ENCODE measurements at regions not wholly inside any gene's neighbourhood (a gene's known extent, or its start where the extent isn't known, plus 50 kb on each side); places are given as distances from the start of the nearest gene placed in this dataset.
A peak's percentile ranks its signal among the peaks of the same experiment; 100 is the strongest.

DNA sequence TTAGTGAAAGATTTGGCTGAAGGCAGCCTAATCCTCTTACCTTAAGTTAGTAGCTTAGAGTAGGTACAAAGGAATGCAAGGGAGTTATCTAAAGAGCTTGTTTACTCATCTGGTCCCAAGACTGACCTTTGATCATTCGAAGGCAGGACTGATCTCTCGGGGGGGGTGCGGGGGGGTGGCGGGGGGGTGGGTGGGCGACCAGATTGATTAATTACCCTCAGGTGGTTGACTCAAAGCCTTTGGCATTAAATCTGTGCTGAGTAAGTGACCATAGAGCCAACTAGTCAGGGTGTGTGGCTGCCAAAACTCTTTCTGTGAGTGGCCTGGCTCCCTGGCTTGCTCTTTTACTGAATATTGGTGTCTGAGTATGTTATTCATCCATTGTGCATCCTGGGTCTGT is 731.9 kb upstream of the FBXO33 start:
- ATAC-seq (no peak), DNase-seq (no peak)
- no peaks in the 10 kb centered on the region for H3K4me1 ChIP-seq (ENCODE audit: low read depth)
- peaks cover 17% of the 10 kb centered on the region for H3K9me3 ChIP-seq
- no peak overlapping the region for H3K4me3 ChIP-seq
- intact Hi-C loops (cut with DNase I, micrococcal nuclease): no loop called here
- TF ChIP-seq, protein P1, sequence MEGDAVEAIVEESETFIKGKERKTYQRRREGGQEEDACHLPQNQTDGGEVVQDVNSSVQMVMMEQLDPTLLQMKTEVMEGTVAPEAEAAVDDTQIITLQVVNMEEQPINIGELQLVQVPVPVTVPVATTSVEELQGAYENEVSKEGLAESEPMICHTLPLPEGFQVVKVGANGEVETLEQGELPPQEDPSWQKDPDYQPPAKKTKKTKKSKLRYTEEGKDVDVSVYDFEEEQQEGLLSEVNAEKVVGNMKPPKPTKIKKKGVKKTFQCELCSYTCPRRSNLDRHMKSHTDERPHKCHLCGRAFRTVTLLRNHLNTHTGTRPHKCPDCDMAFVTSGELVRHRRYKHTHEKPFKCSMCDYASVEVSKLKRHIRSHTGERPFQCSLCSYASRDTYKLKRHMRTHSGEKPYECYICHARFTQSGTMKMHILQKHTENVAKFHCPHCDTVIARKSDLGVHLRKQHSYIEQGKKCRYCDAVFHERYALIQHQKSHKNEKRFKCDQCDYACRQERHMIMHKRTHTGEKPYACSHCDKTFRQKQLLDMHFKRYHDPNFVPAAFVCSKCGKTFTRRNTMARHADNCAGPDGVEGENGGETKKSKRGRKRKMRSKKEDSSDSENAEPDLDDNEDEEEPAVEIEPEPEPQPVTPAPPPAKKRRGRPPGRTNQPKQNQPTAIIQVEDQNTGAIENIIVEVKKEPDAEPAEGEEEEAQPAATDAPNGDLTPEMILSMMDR (IDR thresholded peaks at IDR 0.05): no peak
- no peaks in the 10 kb centered on the region for H3K36me3 ChIP-seq (ENCODE audit: low read depth)

DNA sequence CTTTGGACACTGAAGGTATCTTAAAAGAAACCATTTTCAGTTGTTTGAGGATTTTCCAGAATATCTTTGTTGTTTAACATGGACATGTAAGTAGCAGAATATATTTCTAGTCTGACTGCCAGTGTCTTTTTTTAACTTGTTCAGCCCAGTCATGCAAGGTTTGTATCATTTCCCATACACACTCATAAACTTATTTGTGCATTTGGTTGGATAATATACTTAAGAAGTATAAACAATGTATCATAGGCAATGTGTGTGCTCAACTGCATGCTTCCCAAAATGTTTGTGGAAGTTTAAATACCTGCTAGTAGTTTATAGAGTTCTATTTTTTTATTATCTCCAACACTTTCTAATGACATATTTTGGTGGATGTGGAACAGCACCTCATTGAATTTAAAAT is 707.4 kb upstream of the FBXO33 start:
- H3K4me3 ChIP-seq: no peak overlapping the region
- no peak for ATAC-seq
- H3K9me3 ChIP-seq: peaks cover 5% of the 10 kb centered on the region
- no peaks in the 10 kb centered on the region for H3K4me1 ChIP-seq (ENCODE audit: low read depth)
- TF ChIP-seq, protein P1 (IDR thresholded peaks at IDR 0.05): no peak
- intact Hi-C loops (cut with DNase I, micrococcal nuclease): no loop called here
- no peaks in the 10 kb centered on the region for H3K36me3 ChIP-seq (ENCODE audit: low read depth)
- DNase-seq: no peak

DNA sequence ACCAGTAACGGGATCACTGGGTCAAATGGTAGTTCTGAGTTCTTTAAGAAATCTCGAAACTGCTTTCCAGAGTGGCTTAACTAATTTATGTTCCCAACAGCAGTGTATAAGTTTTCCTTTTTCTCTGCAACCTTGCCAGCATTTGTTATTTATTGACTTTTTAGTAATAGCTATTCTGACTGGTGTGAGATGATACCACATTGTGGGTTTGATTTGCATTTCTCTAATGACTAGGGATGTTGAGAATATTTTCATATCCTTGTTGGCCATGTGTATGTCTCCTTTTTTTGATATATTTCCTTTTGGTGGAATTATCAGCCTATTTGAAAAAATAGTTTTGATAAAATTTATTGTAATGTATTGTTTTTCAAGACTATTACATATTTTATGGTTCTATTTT is 701.2 kb upstream of the FBXO33 start:
- no peak for DNase-seq
- H3K4me1 ChIP-seq (ENCODE audit: low read depth): no peaks in the 10 kb centered on the region
- TF ChIP-seq, protein P1 (IDR thresholded peaks at IDR 0.05): no peak
- H3K36me3 ChIP-seq (ENCODE audit: low read depth): no peaks in the 10 kb centered on the region
- intact Hi-C loops (cut with DNase I, micrococcal nuclease): no loop called here
- peaks cover 5% of the 10 kb centered on the region for H3K9me3 ChIP-seq
- no peak for ATAC-seq
- H3K4me3 ChIP-seq: no peak overlapping the region

DNA sequence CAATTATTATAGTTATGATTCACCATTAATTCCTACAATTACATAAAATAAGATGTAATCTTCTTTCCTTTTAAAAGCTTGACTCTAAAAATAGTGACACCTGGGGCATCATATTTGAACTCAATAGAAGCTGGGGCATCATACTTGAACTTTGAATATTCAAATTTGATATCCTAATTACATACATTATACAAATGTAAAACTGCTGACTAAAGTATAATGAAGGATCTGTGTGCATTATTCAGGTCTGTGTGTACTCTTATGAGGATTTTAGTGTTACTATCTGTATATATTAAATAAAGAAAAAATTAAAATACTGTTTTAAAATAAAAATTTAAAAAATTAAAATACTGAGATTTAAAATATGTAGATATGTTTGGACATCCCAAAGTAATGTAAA is 696.9 kb upstream of the FBXO33 start:
- intact Hi-C loops (cut with DNase I, micrococcal nuclease): no loop called here
- TF ChIP-seq, protein P1 (IDR thresholded peaks at IDR 0.05): no peak
- no peaks in the 10 kb centered on the region for H3K4me1 ChIP-seq (ENCODE audit: low read depth)
- no peaks in the 10 kb centered on the region for H3K9me3 ChIP-seq
- ATAC-seq: no peak
- H3K4me3 ChIP-seq: no peak overlapping the region
- no peak for DNase-seq
- no peaks in the 10 kb centered on the region for H3K36me3 ChIP-seq (ENCODE audit: low read depth)

DNA sequence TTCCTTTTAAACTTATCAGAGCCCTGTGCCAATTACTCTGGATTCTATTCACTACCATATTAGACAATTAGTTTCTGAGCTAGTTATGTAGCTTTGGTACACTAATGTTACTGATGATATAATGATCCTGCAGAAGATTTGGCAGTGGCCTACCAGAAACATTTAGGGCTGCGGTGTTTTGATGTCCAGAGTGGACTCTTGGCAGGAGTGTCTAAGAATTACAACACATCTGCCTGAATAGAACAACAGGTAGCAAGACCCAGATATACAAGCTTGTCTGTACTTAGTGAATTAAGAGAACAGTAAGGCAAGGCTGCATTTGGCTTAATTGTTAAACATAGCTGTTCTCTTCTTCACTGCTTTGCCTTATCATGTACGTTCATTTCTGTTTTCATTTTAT is 691.6 kb upstream of the FBXO33 start:
- no peak for ATAC-seq
- Histone ChIP-seq H3K4me3 (no peak overlapping the region), H3K9me3 (no peaks in the 10 kb centered on the region), H3K36me3 (ENCODE audit: low read depth) (no peaks in the 10 kb centered on the region), H3K4me1 (ENCODE audit: low read depth) (no peaks in the 10 kb centered on the region)
- intact Hi-C loops (cut with DNase I, micrococcal nuclease): no loop called here
- TF ChIP-seq, protein P1 (IDR thresholded peaks at IDR 0.05): no peak
- DNase-seq: no peak

DNA sequence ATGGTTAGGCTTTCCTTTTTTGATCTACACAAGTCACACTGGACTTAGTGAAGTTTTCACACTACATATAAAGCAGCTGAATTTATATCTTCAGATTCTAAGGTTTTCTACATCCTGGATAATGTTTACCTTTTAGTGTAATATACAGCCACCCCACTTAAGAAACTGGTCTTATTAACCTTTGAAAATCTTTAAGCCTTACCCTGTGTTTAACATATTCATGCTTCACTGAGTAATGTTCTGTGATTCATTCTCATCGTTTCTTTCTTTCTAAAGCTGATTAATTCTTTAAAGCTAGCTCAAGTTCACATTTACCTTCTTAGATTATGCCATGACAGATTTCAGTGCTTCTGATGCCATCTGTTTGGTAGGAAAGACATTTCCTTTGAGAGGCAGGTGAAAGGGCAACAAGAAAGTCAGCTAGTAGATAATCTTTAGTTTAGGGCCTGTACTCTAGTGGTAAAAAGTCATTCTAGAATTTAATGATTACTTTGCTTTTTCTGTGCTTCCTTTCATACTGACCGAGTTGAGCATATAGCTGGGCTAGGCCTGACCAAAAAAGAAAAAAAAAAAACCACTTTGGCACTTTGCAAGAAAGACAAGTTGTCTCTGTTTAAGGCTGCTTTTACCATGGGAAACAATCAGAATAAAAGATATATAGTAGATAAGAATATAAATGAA is 690.9 kb upstream of the FBXO33 start:
- Histone ChIP-seq H3K36me3 (ENCODE audit: low read depth) (no peaks in the 10 kb centered on the region), H3K4me1 (ENCODE audit: low read depth) (no peaks in the 10 kb centered on the region), H3K9me3 (no peaks in the 10 kb centered on the region), H3K4me3 (no peak overlapping the region)
- intact Hi-C loops (cut with DNase I, micrococcal nuclease): no loop called here
- TF ChIP-seq, protein P1 (IDR thresholded peaks at IDR 0.05): no peak
- DNase-seq (no peak), ATAC-seq (peak; percentile 50)
